Calu3 (cell line): ENCODE measurements at regions not wholly inside any gene's neighbourhood (a gene's known extent, or its start where the extent isn't known, plus 50 kb on each side); places are given as distances from the start of the nearest gene placed in this dataset.

Source experiments
- BruUV-seq: library from RNA; stranded (reverse); fragments of 400-500 nt; replicated peaks from 2 replicates; lab custom pipeline; 2021; lab: Mats Ljungman, UMichigan
- CTCF ChIA-PET: fragments of 300-600 bp; sonication (Branson Sonifier 250); formaldehyde crosslinking; loops from one replicate; lab custom pipeline; 2022; ENCODE audit warnings: antibody characterized with exemption; lab: Charles Lee
- DNase-seq: peaks from one replicate; pipeline ENCODE4 v3.0.0; 2022
- H3K27ac Mint-ChIP-seq: one replicate; pipeline ENCODE4 v1.8.0; 2022; ENCODE audit warnings: mixed read lengths; ENCODE audit not compliant: unreplicated experiment
- H3K27me3 Mint-ChIP-seq: one replicate; pipeline ENCODE4 v1.8.0; 2022; ENCODE audit warnings: mixed read lengths; ENCODE audit not compliant: unreplicated experiment
- H3K36me3 Mint-ChIP-seq: one replicate; pipeline ENCODE4 v1.8.0; 2022; ENCODE audit warnings: mild to moderate bottlenecking, moderate library complexity, mixed read lengths; ENCODE audit not compliant: insufficient read depth, unreplicated experiment
- H3K4me1 Mint-ChIP-seq: one replicate; pipeline ENCODE4 v1.8.0; 2022; ENCODE audit warnings: mild to moderate bottlenecking, low read depth, mixed read lengths; ENCODE audit not compliant: unreplicated experiment
- H3K4me3 Mint-ChIP-seq: one replicate; pipeline ENCODE4 v1.8.0; 2022; ENCODE audit warnings: mild to moderate bottlenecking, low read depth, moderate library complexity, mixed read lengths; ENCODE audit not compliant: unreplicated experiment
- H3K9me3 Mint-ChIP-seq: one replicate; pipeline ENCODE4 v1.8.0; 2022; ENCODE audit warnings: low read depth, mixed read lengths; ENCODE audit not compliant: unreplicated experiment
- intact Hi-C: fragments of 100-400 bp; cut with micrococcal nuclease; formaldehyde crosslinking; loops from one replicate; pipeline ENCODE4 v1.10.0; 2022; ENCODE audit not compliant: unreplicated experiment
- TF ChIP-seq, protein P1 (sequence below): fragments of 200-600 bp; IDR thresholded peaks from one replicate; pipeline ENCODE4 v1.8.0; 2022; ENCODE audit warnings: antibody characterized with exemption; ENCODE audit not compliant: unreplicated experiment

DNA sequence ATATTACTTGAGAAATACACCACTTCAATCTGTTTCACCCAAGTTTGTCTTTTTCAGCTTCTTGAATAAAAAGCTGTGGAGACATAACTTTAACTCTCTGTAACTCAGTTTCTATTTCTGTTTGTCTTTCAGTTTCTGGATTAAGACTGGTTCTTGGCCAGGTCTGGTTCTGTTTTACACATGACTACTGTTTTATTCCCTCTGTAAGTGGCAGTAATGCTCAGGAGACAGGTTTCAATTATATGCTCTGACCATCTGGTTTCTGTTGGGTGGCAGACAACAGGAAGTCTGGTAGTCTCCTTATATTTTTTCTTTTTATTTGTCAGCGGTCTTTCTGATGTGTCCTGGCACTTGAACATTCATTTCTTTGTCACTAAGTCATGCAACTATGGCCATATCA, 102.9 kb downstream of the RPS29 start:
- H3K27ac Mint-ChIP-seq, result no peak overlapping the region
- BruUV-seq, result no TSS peak

DNA sequence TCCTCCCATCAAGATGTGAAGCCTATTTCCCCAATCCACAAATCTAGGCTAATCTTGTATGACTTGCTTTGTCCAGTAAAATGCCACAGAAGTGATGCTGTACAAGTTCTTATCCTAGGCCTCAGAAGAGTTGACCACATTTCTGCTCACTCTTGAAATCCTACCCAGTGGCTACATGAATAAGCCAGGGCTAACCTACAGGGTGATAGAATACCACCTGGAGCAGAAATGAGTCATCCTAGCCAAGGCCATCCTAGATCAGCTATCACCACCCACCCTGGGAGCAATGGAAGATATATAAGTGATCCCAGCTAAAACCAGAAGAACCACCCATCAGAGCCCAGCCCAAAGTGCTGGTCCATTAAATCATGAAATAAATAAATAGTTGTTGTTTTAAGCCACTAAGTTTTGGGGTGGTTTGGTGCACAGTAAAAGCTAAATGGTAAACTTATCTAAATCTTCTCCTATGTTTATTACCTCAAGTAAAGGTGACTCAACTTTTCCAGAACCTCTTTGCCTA, 105.1 kb downstream of the RPS29 start:
- Mint-ChIP-seq H3K27me3 (peaks cover 44% of the 10 kb centered on the region), H3K36me3 (no peaks in the 10 kb centered on the region), H3K27ac (no peak overlapping the region), H3K4me1 (no peaks in the 10 kb centered on the region), H3K9me3 (no peaks in the 10 kb centered on the region), H3K4me3 (no peak overlapping the region)
- CTCF ChIA-PET, result no interaction called here
- TF ChIP-seq, protein P1, sequence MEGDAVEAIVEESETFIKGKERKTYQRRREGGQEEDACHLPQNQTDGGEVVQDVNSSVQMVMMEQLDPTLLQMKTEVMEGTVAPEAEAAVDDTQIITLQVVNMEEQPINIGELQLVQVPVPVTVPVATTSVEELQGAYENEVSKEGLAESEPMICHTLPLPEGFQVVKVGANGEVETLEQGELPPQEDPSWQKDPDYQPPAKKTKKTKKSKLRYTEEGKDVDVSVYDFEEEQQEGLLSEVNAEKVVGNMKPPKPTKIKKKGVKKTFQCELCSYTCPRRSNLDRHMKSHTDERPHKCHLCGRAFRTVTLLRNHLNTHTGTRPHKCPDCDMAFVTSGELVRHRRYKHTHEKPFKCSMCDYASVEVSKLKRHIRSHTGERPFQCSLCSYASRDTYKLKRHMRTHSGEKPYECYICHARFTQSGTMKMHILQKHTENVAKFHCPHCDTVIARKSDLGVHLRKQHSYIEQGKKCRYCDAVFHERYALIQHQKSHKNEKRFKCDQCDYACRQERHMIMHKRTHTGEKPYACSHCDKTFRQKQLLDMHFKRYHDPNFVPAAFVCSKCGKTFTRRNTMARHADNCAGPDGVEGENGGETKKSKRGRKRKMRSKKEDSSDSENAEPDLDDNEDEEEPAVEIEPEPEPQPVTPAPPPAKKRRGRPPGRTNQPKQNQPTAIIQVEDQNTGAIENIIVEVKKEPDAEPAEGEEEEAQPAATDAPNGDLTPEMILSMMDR, result no peak
- intact Hi-C loops, result no loop called here
- BruUV-seq, result no TSS peak
- DNase-seq, result no peak

More for the DNA sequence above, 102.9 kb downstream of the RPS29 start:
- peaks cover 62% of the 10 kb centered on the region for H3K27me3 Mint-ChIP-seq
- H3K36me3 Mint-ChIP-seq, result no peaks in the 10 kb centered on the region
- TF ChIP-seq, protein P1, result no peak
- CTCF ChIA-PET, result interaction anchor here (1.0 kb wide), 1 partner anchor 22 kb away, joined by 3 read pairs; no protein-coding TSS in a partner anchor
- intact Hi-C loops, result no loop called here
- no peaks in the 10 kb centered on the region for H3K9me3 Mint-ChIP-seq
- no peak for DNase-seq
- no peak overlapping the region for H3K4me3 Mint-ChIP-seq
- no peaks in the 10 kb centered on the region for H3K4me1 Mint-ChIP-seq

DNA sequence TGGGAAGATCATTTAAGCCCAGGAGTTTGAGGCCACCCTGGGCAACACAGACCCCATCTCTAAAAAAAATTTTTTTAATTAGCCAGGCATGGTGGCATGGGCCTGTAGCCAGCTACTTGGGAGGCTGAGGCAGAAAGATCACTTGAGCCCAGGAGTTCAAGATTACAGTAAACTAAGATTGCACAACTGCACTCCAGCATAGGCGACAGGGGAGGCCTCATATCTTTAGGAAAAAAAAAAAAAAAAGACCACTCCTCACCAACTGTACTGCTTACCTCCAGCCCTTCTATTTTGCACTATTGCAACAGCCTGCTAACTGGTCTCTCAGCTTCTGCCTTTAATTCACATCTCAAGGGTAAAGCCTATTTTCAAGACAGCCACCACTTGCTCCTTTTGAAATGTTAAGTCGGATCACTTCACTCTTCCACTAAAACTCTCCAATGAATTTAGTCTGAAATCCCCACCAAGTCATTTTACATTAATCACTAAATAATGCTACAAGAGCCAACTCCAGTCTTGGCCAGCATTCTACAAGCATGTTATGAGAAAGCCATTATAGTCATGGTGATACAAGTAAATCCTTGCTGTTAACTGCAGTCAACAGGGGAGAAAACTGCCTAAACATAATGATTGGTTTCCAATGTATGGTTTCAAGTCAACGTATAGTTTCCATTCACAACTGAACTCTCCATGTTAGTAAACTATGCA, 106.0 kb downstream of the RPS29 start:
- Mint-ChIP-seq H3K9me3 (no peaks in the 10 kb centered on the region), H3K27ac (no peak overlapping the region), H3K4me1 (no peaks in the 10 kb centered on the region), H3K36me3 (no peaks in the 10 kb centered on the region), H3K4me3 (no peak overlapping the region), H3K27me3 (peaks cover 36% of the 10 kb centered on the region)
- intact Hi-C loops, result no loop called here
- TF ChIP-seq, protein P1, result no peak
- CTCF ChIA-PET, result interaction anchor here (0.7 to 0.9 kb wide), 2 partner anchors 20 to 66 kb away, joined by 3 to 6 read pairs; no protein-coding TSS in a partner anchor
- no TSS peak for BruUV-seq
- DNase-seq, result no peak

DNA sequence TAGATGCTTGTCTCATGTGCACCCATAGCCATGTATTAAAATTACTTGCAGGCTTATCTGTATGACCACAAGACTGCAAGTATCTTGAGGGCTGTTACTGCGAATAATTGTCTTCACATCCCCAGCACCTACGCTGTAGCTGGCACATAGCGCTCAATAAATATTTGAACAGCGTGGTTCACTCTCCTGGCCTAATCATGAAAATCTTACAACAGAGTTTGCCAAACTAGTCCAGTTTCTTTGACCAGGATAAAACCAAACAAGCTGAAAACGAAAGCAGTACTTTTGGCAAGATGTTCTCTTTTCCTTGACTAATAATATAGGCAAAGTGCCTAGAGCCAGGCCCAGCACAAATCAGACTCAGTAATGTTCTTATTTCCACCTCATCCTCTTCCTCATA, 106.7 kb downstream of the RPS29 start:
- Mint-ChIP-seq H3K27ac (no peak overlapping the region), H3K4me1 (no peaks in the 10 kb centered on the region), H3K36me3 (no peaks in the 10 kb centered on the region), H3K9me3 (no peaks in the 10 kb centered on the region), H3K27me3 (peaks cover 28% of the 10 kb centered on the region), H3K4me3 (no peak overlapping the region)
- intact Hi-C loops, result no loop called here
- TF ChIP-seq, protein P1, result no peak
- DNase-seq, result no peak
- CTCF ChIA-PET, result interaction anchor here (0.7 to 0.9 kb wide), 2 partner anchors 19 to 67 kb away, joined by 3 to 6 read pairs; no protein-coding TSS in a partner anchor
- BruUV-seq, result no TSS peak
